Testis (tissue), 2 donors: ENCODE measurements at regions not wholly inside any gene's neighbourhood (a gene's known extent, or its start where the extent isn't known, plus 50 kb on each side); places are given as distances from the start of the nearest gene placed in this dataset.
"Not testable (repeated sequence)": the region's sequence is repeated elsewhere in the genome, so short reads cannot be mapped to it uniquely, and the experiment has no call there.

ENCODE experiments used
- DNase-seq: peaks from one replicate; pipeline ENCODE4 v3.0.0-alpha.2; 2019
- H3K27ac ChIP-seq, 2 donors: fragments of 200-600 bp; sonication (generic); one replicate each; pipeline ENCODE4 v1.5.1; 2019
- H3K27me3 ChIP-seq: fragments of 200-600 bp; sonication (generic); one replicate; pipeline ENCODE4 v1.5.1; 2019
- H3K36me3 ChIP-seq: fragments of 200-600 bp; sonication (generic); one replicate; pipeline ENCODE4 v1.5.1; 2017; ENCODE audit warnings: low read depth; ENCODE audit errors: missing control alignments
- H3K4me1 ChIP-seq: fragments of 200-600 bp; sonication (generic); one replicate; pipeline ENCODE4 v1.5.1; 2019
- H3K4me3 ChIP-seq, 2 donors: fragments of 200-600 bp; sonication (generic); one replicate each; pipeline ENCODE4 v1.5.1; 2017 to 2019
- H3K9me3 ChIP-seq: fragments of 200-600 bp; sonication (generic); one replicate; pipeline ENCODE4 v1.5.1; 2017
- CTCF ChIP-seq, 3 experiments: fragments of 450-650 bp in 2 of 3; fragments of 200-600 bp in 1 of 3; sonication (generic) in 1 of 3; IDR thresholded peaks; one replicate each; pipeline ENCODE4 v1.5.1; 2016 to 2019; ENCODE audit warnings: antibody characterized with exemption in 3 of 3, mild to moderate bottlenecking in 2 of 3, moderate library complexity in 1 of 3
- POLR2A ChIP-seq: fragments of 450-650 bp; IDR thresholded peaks from one replicate; pipeline ENCODE4 v1.6.1; 2017; ENCODE audit warnings: antibody characterized with exemption, mild to moderate bottlenecking, moderate library complexity
- WGBS, 2 donors: methylation state at CpG; one replicate each; pipeline ENCODE4 v1.1.5; 2018; 5-methylcytosine and 5-hydroxymethylcytosine counted together
- intact Hi-C: fragments of 100-400 bp; cut with DNase I; formaldehyde crosslinking; loops from one replicate; pipeline ENCODE4 v1.15.1; 2023; ENCODE audit warnings: low total_unique reads

GRCh38 chr9:38129366-38129765 lies 60.3 kb upstream of the SHB start:
- no peaks in the 10 kb centered on the region for H3K4me1 ChIP-seq
- intact Hi-C loops, result no loop called here
- no peaks in the 10 kb centered on the region for H3K9me3 ChIP-seq
- H3K27me3 ChIP-seq, result no peaks in the 10 kb centered on the region
- no peak for TF ChIP-seq POLR2A
- TF ChIP-seq CTCF (IDR thresholded peaks at IDR 0.05), result no peak
- no peaks in the 10 kb centered on the region for H3K36me3 ChIP-seq
- DNase-seq, result no peak
- WGBS, 2 donors, result 92 to 96% methylated on average over 6 of the region's 6 CpGs
- H3K4me3 ChIP-seq, result no peak overlapping the region
- H3K27ac ChIP-seq, result no peak overlapping the region

GRCh38 chr9:38128752-38129270 lies 59.8 kb upstream of the SHB start:
- intact Hi-C loops, result no loop called here
- 92 to 96% methylated on average over 5 of the region's 5 CpGs for WGBS, 2 donors

GRCh38 chr9:38127271-38127839 lies 58.3 kb upstream of the SHB start:
- 61 to 71% methylated on average over 5 to 6 of the region's 6 CpGs for WGBS, 2 donors
- no peaks in the 10 kb centered on the region for H3K9me3 ChIP-seq
- no peak overlapping the region for H3K4me3 ChIP-seq
- intact Hi-C loops, result no loop called here
- no peak for TF ChIP-seq CTCF (IDR thresholded peaks at IDR 0.05)
- TF ChIP-seq POLR2A, result no peak
- H3K4me1 ChIP-seq, result no peaks in the 10 kb centered on the region
- H3K36me3 ChIP-seq, result no peaks in the 10 kb centered on the region
- H3K27ac ChIP-seq, result no peak overlapping the region
- no peak for DNase-seq
- H3K27me3 ChIP-seq, result no peaks in the 10 kb centered on the region

More at GRCh38 chr9:38128752-38129270, 59.8 kb upstream of the SHB start:
- TF ChIP-seq CTCF (IDR thresholded peaks at IDR 0.05) (no peak), POLR2A (no peak)
- Histone ChIP-seq H3K27ac (no peak overlapping the region), H3K36me3 (no peaks in the 10 kb centered on the region), H3K9me3 (no peaks in the 10 kb centered on the region), H3K27me3 (no peaks in the 10 kb centered on the region), H3K4me3 (no peak overlapping the region), H3K4me1 (no peaks in the 10 kb centered on the region)
- no peak for DNase-seq

- H3K27me3 ChIP-seq, result no peaks in the 10 kb centered on the region
- no peak for DNase-seq
- no peak overlapping the region for H3K4me3 ChIP-seq
- WGBS, 2 donors, result 76 to 77% methylated on average over 4 to 6 of the region's 6 CpGs
- no peak for TF ChIP-seq POLR2A
- TF ChIP-seq CTCF (IDR thresholded peaks at IDR 0.05), result no peak
- no peaks in the 10 kb centered on the region for H3K36me3 ChIP-seq
- H3K9me3 ChIP-seq, result no peaks in the 10 kb centered on the region
- no peaks in the 10 kb centered on the region for H3K4me1 ChIP-seq
- no peak overlapping the region for H3K27ac ChIP-seq
- intact Hi-C loops, result no loop called here
These were observed 57.7 kb upstream of the SHB start for GRCh38 chr9:38126730-38127129.

GRCh38 chr9:38125889-38126288 lies 56.9 kb upstream of the SHB start:
- H3K27ac ChIP-seq, result no peak overlapping the region
- intact Hi-C loops, result no loop called here
- no peak for DNase-seq
- WGBS, 2 donors, result 82 to 86% methylated on average over 7 of the region's 7 CpGs
- no peaks in the 10 kb centered on the region for H3K27me3 ChIP-seq
- H3K4me3 ChIP-seq, result no peak overlapping the region
- H3K36me3 ChIP-seq, result no peaks in the 10 kb centered on the region
- TF ChIP-seq CTCF (IDR thresholded peaks at IDR 0.05), result no peak
- no peak for TF ChIP-seq POLR2A
- no peaks in the 10 kb centered on the region for H3K4me1 ChIP-seq
- H3K9me3 ChIP-seq, result no peaks in the 10 kb centered on the region

- H3K4me1 ChIP-seq, H3K27me3 ChIP-seq, DNase-seq, intact Hi-C loops, H3K4me3 ChIP-seq, H3K36me3 ChIP-seq, H3K27ac ChIP-seq, H3K9me3 ChIP-seq: not testable (repeated sequence)
- 93 to 95% methylated on average over 1 of the region's 1 CpG for WGBS, 2 donors
These were observed 54.3 kb upstream of the SHB start for GRCh38 chr9:38123359-38123758.
